Right cardiac atrium (tissue), 5 donors: ENCODE measurements at regions not wholly inside any gene's neighbourhood (a gene's known extent, or its start where the extent isn't known, plus 50 kb on each side); places are given as distances from the start of the nearest gene placed in this dataset.
A peak's percentile ranks its signal among the peaks of the same experiment; 100 is the strongest.

Source experiments
- ATAC-seq, 2 donors: fragments of 200-7000 bp; cut with Tn5 transposase; one replicate each; pipeline versions ENCODE4 v1.8.0 to v1.9.1; 2020; ENCODE audit warnings: moderate library complexity in 2 of 2, mild to moderate bottlenecking in 1 of 2
- DNase-seq, 3 donors: peaks; one replicate each; pipeline ENCODE4 v3.0.0-alpha.2; 2020
- H3K27ac ChIP-seq: one replicate; pipeline ENCODE4 v1.5.1; 2013; ENCODE audit warnings: mild to moderate bottlenecking, low read length, control low read depth, moderate library complexity
- H3K27me3 ChIP-seq: one replicate; pipeline ENCODE4 v1.6.1; 2013; ENCODE audit not compliant: control insufficient read depth, insufficient read depth
- H3K4me1 ChIP-seq: one replicate; pipeline ENCODE4 v1.6.1; 2013; ENCODE audit warnings: low read length; ENCODE audit not compliant: control insufficient read depth, insufficient read depth
- H3K4me3 ChIP-seq: one replicate; pipeline ENCODE4 v1.5.1; 2013; ENCODE audit warnings: low read length, control low read depth
- H3K9me3 ChIP-seq: one replicate; pipeline ENCODE4 v1.6.1; 2013; ENCODE audit warnings: low read length; ENCODE audit not compliant: control insufficient read depth
- WGBS: extraction: QIAGEN DNeasy Blood & Tissue Kit; methylation state at CpG from one replicate; pipeline ENCODE4 v1.1.7; 2013; 5-methylcytosine and 5-hydroxymethylcytosine counted together
- intact Hi-C, 4 donors: fragments of 100-400 bp; cut with DNase I; formaldehyde crosslinking; loops; one replicate each; pipeline versions ENCODE4 v1.11.0 to v1.14.0; 2022 to 2023
- donor health status: healthy with polysubstance abuse.
- donor health status: DM: no; HTN: yes; CAD: no.
- donor health status: DM: no; HTN: no; CAD: no.
- donor health status: DM: no; HTN: yes; CAD: no; lungs with severe emphysema.
- donor health status: DM: yes; HTN: yes; CAD: no.

DNA sequence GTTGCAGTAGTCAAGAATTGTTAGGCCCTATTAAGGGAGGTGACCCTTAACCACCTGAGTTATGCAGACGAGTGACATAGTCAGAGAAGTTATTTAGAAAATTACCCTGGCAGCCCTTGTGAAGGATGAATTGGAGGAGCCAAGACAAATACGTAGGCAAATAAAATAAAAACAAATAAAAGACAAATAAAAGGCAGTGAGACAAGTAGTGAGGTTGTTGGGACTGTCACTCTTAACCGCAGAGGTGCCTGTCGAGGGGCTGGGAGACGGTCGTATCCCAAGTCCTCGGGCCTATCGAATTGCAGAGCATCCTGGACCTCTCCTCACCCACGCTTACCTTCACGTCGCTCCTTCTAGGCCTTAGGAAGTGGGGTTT, 58.0 kb upstream of the ZC4H2 start:
- no peak for DNase-seq
- no peaks in the 10 kb centered on the region for H3K9me3 ChIP-seq
- H3K4me3 ChIP-seq, result peak overlapping the region; percentile 70
- no peak overlapping the region for H3K27ac ChIP-seq
- WGBS, result 3% methylated on average over 11 of the region's 11 CpGs
- ATAC-seq, result no peak
- no peaks in the 10 kb centered on the region for H3K4me1 ChIP-seq
- intact Hi-C loops, result no loop called here
- H3K27me3 ChIP-seq, result no peaks in the 10 kb centered on the region
